Upper lobe of left lung (tissue), 6 donors: ENCODE measurements at regions not wholly inside any gene's neighbourhood (a gene's known extent, or its start where the extent isn't known, plus 50 kb on each side); places are given as distances from the start of the nearest gene placed in this dataset.

ENCODE experiments used
- ATAC-seq, 2 donors: fragments of 200-7000 bp; cut with Tn5 transposase; one replicate each; pipeline ENCODE4 v1.9.1; 2022; ENCODE audit warnings: mild to moderate bottlenecking in 2 of 2, moderate library complexity in 2 of 2; ENCODE audit not compliant: low FRiP score in 2 of 2
- DNase-seq, 2 donors: peaks; one replicate each; pipeline ENCODE4 v3.0.0-alpha.2; 2019 to 2020
- H3K27ac ChIP-seq, 4 donors: fragments of 200-600 bp; sonication (generic); one replicate each; pipeline ENCODE4 v1.5.1; 2016 to 2019
- H3K27me3 ChIP-seq, 4 donors: fragments of 200-600 bp; sonication (generic); one replicate each; pipeline ENCODE4 v1.5.1; 2017 to 2019
- H3K36me3 ChIP-seq, 4 donors: fragments of 200-600 bp; sonication (generic); one replicate each; pipeline ENCODE4 v1.5.1; 2016 to 2019
- H3K4me1 ChIP-seq, 4 donors: fragments of 200-600 bp; sonication (generic); one replicate each; pipeline ENCODE4 v1.5.1; 2018 to 2019
- H3K4me3 ChIP-seq, 4 donors: fragments of 200-600 bp; sonication (generic); one replicate each; pipeline ENCODE4 v1.5.1; 2017 to 2019; ENCODE audit warnings: mild to moderate bottlenecking in 2 of 4, moderate library complexity in 1 of 4
- H3K9me3 ChIP-seq, 4 donors: fragments of 200-600 bp; sonication (generic); one replicate each; pipeline ENCODE4 v1.5.1; 2018 to 2019
- EP300 ChIP-seq, 4 donors: sonication (generic); formaldehyde crosslinking; IDR thresholded peaks; one replicate each; pipeline ENCODE4 v1.5.1; 2017; ENCODE audit warnings: antibody characterized with exemption in 4 of 4, control low read depth in 2 of 4
- POLR2A ChIP-seq, 4 donors: fragments of 450-650 bp; IDR thresholded peaks; one replicate each; pipeline ENCODE4 v1.5.1; 2016 to 2017; ENCODE audit warnings: antibody characterized with exemption in 4 of 4, mild to moderate bottlenecking in 2 of 4
- POLR2AphosphoS5 ChIP-seq, 2 donors: sonication (generic); formaldehyde crosslinking; IDR thresholded peaks; one replicate each; pipeline ENCODE4 v1.5.1; 2017; ENCODE audit warnings: antibody characterized with exemption in 2 of 2
- WGBS, 2 donors: methylation state at CpG; one replicate each; pipeline ENCODE4 v1.1.5; 2017 to 2018; 5-methylcytosine and 5-hydroxymethylcytosine counted together
- TF ChIP-seq, protein P1 (sequence below), 6 experiments: fragments of 450-650 bp in 4 of 6; fragments of 200-600 bp in 2 of 6; sonication (generic) in 2 of 6; IDR thresholded peaks; one replicate each; pipeline ENCODE4 v1.5.1; 2016 to 2019; ENCODE audit warnings: antibody characterized with exemption in 6 of 6
- donor health status: DM: no; HTN: no; CAD: no; lungs with moderate emphysema.
- donor health status: DM: no; HTN: yes; CAD: no; lungs with severe emphysema.

DNA sequence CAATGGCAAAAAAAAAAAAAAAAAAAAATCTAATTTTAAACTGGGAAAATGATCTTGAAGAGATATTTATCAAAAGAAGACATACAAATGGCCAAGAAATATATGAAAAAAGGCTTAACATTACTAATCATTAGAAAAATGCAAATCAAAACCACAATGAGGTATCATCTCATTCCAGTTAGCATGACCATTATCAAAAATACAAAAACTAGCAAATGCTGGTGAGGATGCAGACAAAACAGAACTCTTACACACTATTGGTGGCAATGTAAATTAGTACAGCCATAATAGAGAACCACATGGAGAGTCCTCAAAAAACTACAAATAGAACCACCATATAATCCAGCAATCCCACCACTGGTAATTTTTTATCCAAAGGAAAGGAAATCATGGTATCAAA is 489.6 kb downstream of the TNS3 start:
- H3K9me3 ChIP-seq, result no peaks in the 10 kb centered on the region
- H3K27me3 ChIP-seq, result no peaks in the 10 kb centered on the region
- H3K27ac ChIP-seq, result no peak overlapping the region
- no peaks in the 10 kb centered on the region for H3K36me3 ChIP-seq
- ATAC-seq (no peak), DNase-seq (no peak)
- no peak overlapping the region for H3K4me3 ChIP-seq
- TF ChIP-seq EP300 (IDR thresholded peaks at IDR 0.05) (no peak), POLR2AphosphoS5 (IDR thresholded peaks at IDR 0.05) (no peak), POLR2A (IDR thresholded peaks at IDR 0.05) (no peak)
- TF ChIP-seq, protein P1, sequence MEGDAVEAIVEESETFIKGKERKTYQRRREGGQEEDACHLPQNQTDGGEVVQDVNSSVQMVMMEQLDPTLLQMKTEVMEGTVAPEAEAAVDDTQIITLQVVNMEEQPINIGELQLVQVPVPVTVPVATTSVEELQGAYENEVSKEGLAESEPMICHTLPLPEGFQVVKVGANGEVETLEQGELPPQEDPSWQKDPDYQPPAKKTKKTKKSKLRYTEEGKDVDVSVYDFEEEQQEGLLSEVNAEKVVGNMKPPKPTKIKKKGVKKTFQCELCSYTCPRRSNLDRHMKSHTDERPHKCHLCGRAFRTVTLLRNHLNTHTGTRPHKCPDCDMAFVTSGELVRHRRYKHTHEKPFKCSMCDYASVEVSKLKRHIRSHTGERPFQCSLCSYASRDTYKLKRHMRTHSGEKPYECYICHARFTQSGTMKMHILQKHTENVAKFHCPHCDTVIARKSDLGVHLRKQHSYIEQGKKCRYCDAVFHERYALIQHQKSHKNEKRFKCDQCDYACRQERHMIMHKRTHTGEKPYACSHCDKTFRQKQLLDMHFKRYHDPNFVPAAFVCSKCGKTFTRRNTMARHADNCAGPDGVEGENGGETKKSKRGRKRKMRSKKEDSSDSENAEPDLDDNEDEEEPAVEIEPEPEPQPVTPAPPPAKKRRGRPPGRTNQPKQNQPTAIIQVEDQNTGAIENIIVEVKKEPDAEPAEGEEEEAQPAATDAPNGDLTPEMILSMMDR (IDR thresholded peaks at IDR 0.05), result no peak
- peaks cover 4 to 7% (median 6%) of the 10 kb centered on the region in 4 donors for H3K4me1 ChIP-seq

DNA sequence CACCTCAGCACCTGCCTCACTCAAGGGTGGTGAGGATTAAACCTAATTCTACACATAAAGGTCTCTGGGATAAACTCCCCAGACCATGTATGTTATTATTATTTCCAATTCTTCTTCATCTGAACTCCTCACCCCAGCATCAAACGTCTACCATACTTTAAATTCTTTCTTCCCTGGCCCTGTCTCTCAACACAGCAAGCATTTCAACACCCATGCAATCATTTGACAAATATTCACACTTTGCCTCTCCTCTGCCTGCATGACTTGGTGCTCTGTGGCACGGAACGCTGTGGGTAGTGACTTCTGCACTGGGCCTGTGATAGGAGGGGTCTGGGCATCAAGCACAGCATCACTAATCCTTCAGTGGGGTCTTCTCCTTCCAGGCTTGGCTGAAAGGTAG is 490.8 kb downstream of the TNS3 start:
- Histone ChIP-seq H3K9me3 (no peaks in the 10 kb centered on the region), H3K4me1 (peaks cover 4 to 7% (median 6%) of the 10 kb centered on the region in 4 donors), H3K36me3 (no peaks in the 10 kb centered on the region), H3K4me3 (no peak overlapping the region), H3K27me3 (no peaks in the 10 kb centered on the region), H3K27ac (no peak overlapping the region)
- DNase-seq (no peak), ATAC-seq (no peak)
- WGBS, 2 donors, result 44 to 67% methylated on average over 3 of the region's 3 CpGs
- TF ChIP-seq, protein P1 (IDR thresholded peaks at IDR 0.05), result no peak
- TF ChIP-seq POLR2A (IDR thresholded peaks at IDR 0.05), result no peak
- no peak for TF ChIP-seq EP300 (IDR thresholded peaks at IDR 0.05)
- TF ChIP-seq POLR2AphosphoS5 (IDR thresholded peaks at IDR 0.05), result no peak

DNA sequence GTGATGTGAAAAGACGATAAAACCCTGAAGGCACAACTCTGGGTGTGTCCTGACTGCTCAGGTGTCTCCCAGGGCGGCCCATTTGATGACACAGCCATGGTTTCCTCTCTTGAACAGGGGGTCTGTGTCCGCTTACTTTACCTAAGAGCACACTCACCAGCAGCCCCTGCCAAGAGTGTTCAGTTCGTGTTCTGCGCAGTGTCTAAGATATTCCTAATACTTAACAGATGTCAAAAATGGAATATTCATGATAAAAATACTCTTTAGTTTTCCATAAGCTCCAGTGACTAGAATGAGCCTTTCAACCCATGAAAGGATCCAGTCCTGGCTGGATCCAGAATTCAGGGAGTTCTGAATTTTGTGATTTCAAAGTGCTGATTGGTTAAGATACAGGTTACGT is 492.4 kb downstream of the TNS3 start:
- peaks cover 4 to 7% (median 6%) of the 10 kb centered on the region in 4 donors for H3K4me1 ChIP-seq
- no peak for DNase-seq
- ATAC-seq, result no peak
- no peaks in the 10 kb centered on the region for H3K27me3 ChIP-seq
- H3K36me3 ChIP-seq, result no peaks in the 10 kb centered on the region
- H3K27ac ChIP-seq, result no peak overlapping the region
- TF ChIP-seq POLR2A (IDR thresholded peaks at IDR 0.05) (no peak), EP300 (IDR thresholded peaks at IDR 0.05) (no peak), POLR2AphosphoS5 (IDR thresholded peaks at IDR 0.05) (no peak)
- TF ChIP-seq, protein P1 (IDR thresholded peaks at IDR 0.05), result no peak
- no peak overlapping the region for H3K4me3 ChIP-seq
- WGBS, 2 donors, result 77 to 80% methylated on average over 6 of the region's 6 CpGs
- H3K9me3 ChIP-seq, result no peaks in the 10 kb centered on the region

DNA sequence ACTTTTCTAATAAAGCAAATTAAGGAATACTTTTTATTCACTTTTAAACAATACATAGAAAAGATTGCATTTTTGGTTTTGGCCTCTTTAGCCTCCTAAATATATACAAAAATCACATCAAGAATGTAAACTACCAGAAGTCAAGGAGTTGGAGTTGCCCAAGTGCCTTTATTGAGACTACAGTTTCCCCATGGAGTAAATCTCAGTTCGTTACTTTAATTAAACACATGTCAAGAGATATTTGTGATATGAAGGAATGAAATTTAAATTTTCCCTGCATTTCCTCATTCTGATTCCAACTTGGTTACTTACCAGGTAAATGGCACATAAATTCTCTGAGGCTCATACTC is 492.9 kb downstream of the TNS3 start:
- WGBS, 2 donors, result 14 to 31% methylated on average over 1 of the region's 1 CpG
- H3K27me3 ChIP-seq, result no peaks in the 10 kb centered on the region
- H3K9me3 ChIP-seq, result no peaks in the 10 kb centered on the region
- H3K4me1 ChIP-seq, result peaks cover 4 to 7% (median 6%) of the 10 kb centered on the region in 4 donors
- TF ChIP-seq POLR2AphosphoS5 (IDR thresholded peaks at IDR 0.05) (no peak), EP300 (IDR thresholded peaks at IDR 0.05) (no peak)
- TF ChIP-seq, protein P1 (IDR thresholded peaks at IDR 0.05), result no peak
- no peak for DNase-seq
- no peak overlapping the region for H3K4me3 ChIP-seq
- H3K27ac ChIP-seq, result no peak overlapping the region
- no peaks in the 10 kb centered on the region for H3K36me3 ChIP-seq
- no peak for ATAC-seq

DNA sequence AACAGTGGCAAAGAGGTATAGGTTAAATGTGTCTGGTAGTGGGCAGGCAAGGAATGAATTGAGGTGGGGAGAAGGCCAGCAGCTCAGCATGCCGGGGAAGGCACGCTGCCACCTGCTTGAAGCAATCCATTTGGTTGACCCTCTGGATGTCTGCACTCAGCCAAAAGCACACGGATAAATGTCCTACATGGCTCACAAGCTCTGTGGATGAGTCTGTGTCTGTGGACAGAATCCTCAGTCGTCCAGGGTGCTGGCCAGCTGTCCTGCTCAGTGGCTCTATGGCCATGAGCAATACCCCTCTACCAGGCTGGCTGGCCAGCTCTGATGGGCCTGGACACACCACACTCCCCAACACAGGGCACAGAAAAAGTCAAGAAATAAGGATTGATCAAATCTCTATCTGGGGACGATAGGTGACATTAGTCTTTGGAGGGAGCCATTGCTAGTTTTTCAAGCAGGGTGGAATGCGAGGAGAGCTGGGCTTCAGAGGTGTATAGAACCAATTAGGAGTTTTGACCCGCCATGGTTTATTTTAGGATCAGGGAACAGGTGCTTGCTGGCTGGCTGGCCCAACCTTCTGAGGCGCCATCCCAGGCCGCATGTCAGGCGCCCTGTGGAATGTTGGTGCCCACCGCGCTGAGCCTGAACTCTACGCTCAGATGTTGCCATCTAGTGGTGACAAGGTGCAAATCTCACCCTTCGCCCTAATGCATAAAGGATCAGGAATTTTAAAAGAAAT is 493.4 kb downstream of the TNS3 start:
- no peak overlapping the region for H3K4me3 ChIP-seq
- no peaks in the 10 kb centered on the region for H3K36me3 ChIP-seq
- ATAC-seq, result peak; percentile 78 to 87

More for the DNA sequence above, 493.4 kb downstream of the TNS3 start:
- WGBS, 2 donors, result 37 to 38% methylated on average over 13 to 14 of the region's 14 CpGs
- no peak overlapping the region for H3K27ac ChIP-seq
- DNase-seq, result peak; percentile 37 to 62
- TF ChIP-seq, protein P1 (IDR thresholded peaks at IDR 0.05), result peak; percentile 71 to 86 (median 79)
- TF ChIP-seq POLR2A (IDR thresholded peaks at IDR 0.05), result no peak
- no peaks in the 10 kb centered on the region for H3K9me3 ChIP-seq
- H3K4me1 ChIP-seq, result peaks cover 4 to 7% (median 6%) of the 10 kb centered on the region in 4 donors
- H3K27me3 ChIP-seq, result no peaks in the 10 kb centered on the region
